A549 (cell line): ENCODE measurements at regions not wholly inside any gene's neighbourhood (a gene's known extent, or its start where the extent isn't known, plus 50 kb on each side); places are given as distances from the start of the nearest gene placed in this dataset.

ENCODE experiments used
- ATAC-seq, 2 experiments: fragments of 200-7000 bp in 1 of 2; fragments of >200 bp in 1 of 2; cut with Nextera tagmentation in 1 of 2; cut with Tn5 transposase in 1 of 2; 3 replicates each; pipeline versions ENCODE4 v1.8.0 to v1.9.1; 2018 to 2020; ENCODE audit warnings: mild to moderate bottlenecking in 1 of 2, moderate library complexity in 1 of 2
- CTCF ChIA-PET: fragments of 300-600 bp; sonication (Branson Sonifier 250); formaldehyde crosslinking; extraction: SDS; loops from one replicate; lab custom pipeline; 2021; ENCODE audit warnings: antibody characterized with exemption, inconsistent platforms; lab: Yijun Ruan, JAX
- POLR2A ChIA-PET: fragments of 350-600 bp; formaldehyde crosslinking; extraction: SDS; loops from one replicate; lab custom pipeline; 2021; ENCODE audit warnings: antibody characterized with exemption, inconsistent platforms; lab: Yijun Ruan, JAX
- DNase-seq, 2 experiments: peaks; one replicate each; pipeline versions ENCODE4 v3.0.0 to v3.0.0-alpha.2; 2011 to 2016; ENCODE audit warnings: low read depth in 1 of 2, low spot score in 1 of 2
- FAIRE-seq: peaks from 2 replicates; lab custom pipeline; 2011; peaks lifted over from hg19 to GRCh38; lab: Jason Lieb, UNC
- H3K27ac ChIP-seq, 2 experiments: fragments of >200 bp; sonication (Bioruptor Twin); formaldehyde crosslinking; 3 replicates each; pipeline ENCODE4 v1.5.1; 2016 to 2017
- H3K4me1 ChIP-seq: fragments of >200 bp; sonication (Bioruptor Twin); formaldehyde crosslinking; 3 replicates; pipeline ENCODE4 v1.6.1; 2016
- H3K4me2 ChIP-seq: fragments of >200 bp; sonication (Bioruptor Twin); formaldehyde crosslinking; 3 replicates; pipeline ENCODE4 v1.6.1; 2016
- H3K4me3 ChIP-seq: fragments of >200 bp; sonication (Bioruptor Twin); formaldehyde crosslinking; 3 replicates; pipeline ENCODE4 v1.5.1; 2016
- H3K9me3 ChIP-seq: fragments of >200 bp; sonication (Bioruptor Twin); formaldehyde crosslinking; 3 replicates; pipeline ENCODE4 v1.6.1; 2016
- BHLHE40 ChIP-seq: IDR thresholded peaks from 2 replicates; pipeline ENCODE4 v1.6.1; 2012; ENCODE audit warnings: low read depth, low read length, inconsistent platforms
- E2F6 ChIP-seq: IDR thresholded peaks from 2 replicates; pipeline ENCODE4 v1.6.1; 2012; ENCODE audit warnings: low read depth, borderline replicate concordance
- EHF ChIP-seq: fragments of 250-450 bp; sonication (Bioruptor Pico); IDR thresholded peaks from 2 replicates; pipeline ENCODE4 v1.5.0; 2020; ENCODE audit warnings: mild to moderate bottlenecking
- EP300 ChIP-seq, 2 experiments: fragments of >200 bp; sonication (Bioruptor Twin); formaldehyde crosslinking; IDR thresholded peaks; 2 replicates in 1 of 2; 3 replicates in 1 of 2; pipeline ENCODE4 v1.6.1; 2016 to 2017
- ESRRA ChIP-seq: fragments of 150-350 bp; IDR thresholded peaks from 2 replicates; pipeline ENCODE4 v1.6.1; 2014; ENCODE audit warnings: mild to moderate bottlenecking, low read length, borderline replicate concordance
- HES2 ChIP-seq: fragments of >200 bp; sonication (Bioruptor Twin); formaldehyde crosslinking; IDR thresholded peaks from 2 replicates; pipeline ENCODE4 v1.6.1; 2016
- HMGXB4 ChIP-seq: fragments of 250-450 bp; sonication (Bioruptor Pico); IDR thresholded peaks from 2 replicates; pipeline ENCODE4 v1.5.0; 2021; ENCODE audit warnings: mild to moderate bottlenecking, moderate library complexity, borderline replicate concordance
- MAX ChIP-seq: IDR thresholded peaks from 2 replicates; pipeline ENCODE4 v1.6.1; 2012
- MAZ ChIP-seq: fragments of 150-350 bp; IDR thresholded peaks from 2 replicates; pipeline ENCODE4 v1.6.1; 2014; ENCODE audit warnings: antibody characterized with exemption, low read depth, low read length, borderline replicate concordance
- NFE2L2 ChIP-seq: fragments of 150-350 bp; conservative IDR thresholded peaks from 2 replicates; pipeline ENCODE4 v1.6.1; 2014; ENCODE audit warnings: low read length
- PHF8 ChIP-seq: fragments of 200-600 bp; sonication (generic); IDR thresholded peaks from 2 replicates; pipeline ENCODE4 v1.6.1; 2016; ENCODE audit warnings: low read depth, mild to moderate bottlenecking, antibody characterized with exemption, moderate library complexity, borderline replicate concordance
- RCOR1 ChIP-seq: fragments of 150-350 bp; IDR thresholded peaks from 2 replicates; pipeline ENCODE4 v1.6.1; 2014; ENCODE audit warnings: antibody characterized with exemption, low read length, low read depth
- REST ChIP-seq: fragments of 200-600 bp; sonication (generic); IDR thresholded peaks from 2 replicates; pipeline ENCODE4 v1.6.1; 2016; ENCODE audit warnings: antibody characterized with exemption, mild to moderate bottlenecking, moderate library complexity
- SREBF2 ChIP-seq: fragments of 450-650 bp; IDR thresholded peaks from 2 replicates; pipeline ENCODE4 v1.6.1; 2014; ENCODE audit warnings: mild to moderate bottlenecking, moderate library complexity
- TFCP2L1 ChIP-seq: fragments of 250-450 bp; sonication (Bioruptor Pico); IDR thresholded peaks from 2 replicates; pipeline ENCODE4 v1.5.0; 2021; ENCODE audit warnings: mild to moderate bottlenecking
- TP53 ChIP-seq: fragments of 250-450 bp; sonication (Bioruptor Pico); IDR thresholded peaks from 2 replicates; pipeline ENCODE4 v1.5.0; 2021; ENCODE audit warnings: mild to moderate bottlenecking, moderate library complexity
- USF2 ChIP-seq: fragments of 450-650 bp; IDR thresholded peaks from 2 replicates; pipeline ENCODE4 v1.6.1; 2014; ENCODE audit warnings: antibody characterized with exemption
- ZNF302 ChIP-seq: fragments of 250-450 bp; sonication (Bioruptor Pico); IDR thresholded peaks from 2 replicates; pipeline ENCODE4 v1.9.0; 2021; ENCODE audit warnings: inconsistent platforms, mild to moderate bottlenecking, moderate library complexity
- WGBS: methylation state at CpG from one replicate; pipeline ENCODE4 v1.1.6; 2017; ENCODE audit errors: missing lambda C conversion rate; 5-methylcytosine and 5-hydroxymethylcytosine counted together

GRCh38 chr11:119787074-119787461 lies 58.1 kb upstream of the NECTIN1 start:
- Histone ChIP-seq H3K27ac (no peak overlapping the region), H3K4me1 (peaks cover 10% of the 10 kb centered on the region), H3K4me3 (no peak overlapping the region), H3K4me2 (no peak overlapping the region), H3K9me3 (no peaks in the 10 kb centered on the region)
- no peak for DNase-seq
- ChIA-PET CTCF (no interaction called here), POLR2A (no interaction called here)
- FAIRE-seq = no peak
- no peak for TF ChIP-seq EHF (CRISPR knock-in tag)
- no peak for TF ChIP-seq BHLHE40
- no peak for TF ChIP-seq PHF8
- TF ChIP-seq MAX = no peak
- TF ChIP-seq E2F6 = no peak
- no peak for TF ChIP-seq REST
- no peak for TF ChIP-seq EP300 (IDR thresholded peaks at IDR 0.05)
- no peak for TF ChIP-seq TP53 (CRISPR knock-in tag)
- no peak for TF ChIP-seq HES2
- TF ChIP-seq ZNF302 = no peak
- TF ChIP-seq HMGXB4 (CRISPR knock-in tag) = no peak
- TF ChIP-seq MAZ = no peak
- TF ChIP-seq RCOR1 = no peak
- no peak for TF ChIP-seq SREBF2
- no peak for ATAC-seq
- 38% methylated on average over 4 of the region's 6 CpGs for WGBS

- no peak for FAIRE-seq
- H3K4me1 ChIP-seq = peaks cover 5% of the 10 kb centered on the region; the same call in 1 of the 3 replicates
- no peak overlapping the region for H3K27ac ChIP-seq
- no peak overlapping the region for H3K4me2 ChIP-seq
- no peak for DNase-seq
- POLR2A ChIA-PET = no interaction called here
- no peak for ATAC-seq
- no peak overlapping the region for H3K4me3 ChIP-seq
- CTCF ChIA-PET = interaction anchor here (0.6 kb wide), 1 partner anchor 406 kb away, joined by 3 read pairs; no protein-coding TSS in a partner anchor
- no peak for TF ChIP-seq MAZ
- TF ChIP-seq NFE2L2 = no peak
- no peak for TF ChIP-seq USF2
- no peak for TF ChIP-seq ESRRA
- TF ChIP-seq SREBF2 = no peak
- TF ChIP-seq TFCP2L1 (CRISPR knock-in tag) = no peak
- no peaks in the 10 kb centered on the region for H3K9me3 ChIP-seq
- WGBS = 61% methylated on average over 9 of the region's 10 CpGs
These were observed 57.6 kb upstream of the NECTIN1 start for GRCh38 chr11:119786431-119787073.
